GM19438 (cell line): ENCODE measurements at regions not wholly inside any gene's neighbourhood (a gene's known extent, or its start where the extent isn't known, plus 50 kb on each side); places are given as distances from the start of the nearest gene placed in this dataset.
"Not testable (repeated sequence)": the region's sequence is repeated elsewhere in the genome, so short reads cannot be mapped to it uniquely, and the experiment has no call there.

Source experiments
- ATAC-seq: cut with Tn5 transposase; IDR thresholded peaks from one replicate; pipeline ENCODE4 v1.9.1; 2021; ENCODE audit warnings: low read depth; ENCODE audit not compliant: unreplicated experiment

GRCh38 chrX:131356725-131357124 lies 67.6 kb upstream of the IGSF1 start:
- no peak for ATAC-seq

- ATAC-seq, result no peak
Observed at GRCh38 chrX:131359611-131360010, 70.5 kb upstream of the IGSF1 start.

GRCh38 chrX:131365766-131366165 lies 76.7 kb upstream of the IGSF1 start:
- no peak for ATAC-seq

GRCh38 chrX:131366407-131366806 lies 77.3 kb upstream of the IGSF1 start:
- peak; percentile 52 for ATAC-seq

- ATAC-seq, result no peak
Observed at GRCh38 chrX:131388293-131388692, 99.2 kb upstream of the IGSF1 start.

- ATAC-seq, result no peak
Observed at GRCh38 chrX:131392666-131393065, 103.6 kb upstream of the IGSF1 start.

- no peak for ATAC-seq
Observed at GRCh38 chrX:131393426-131393825, 104.3 kb upstream of the IGSF1 start.

- no peak for ATAC-seq
Observed at GRCh38 chrX:131394384-131394783, 105.3 kb upstream of the IGSF1 start.

GRCh38 chrX:131397891-131398290 lies 108.8 kb upstream of the IGSF1 start:
- ATAC-seq, result no peak

GRCh38 chrX:131399678-131400428 lies 110.7 kb upstream of the IGSF1 start:
- ATAC-seq, result no peak

- ATAC-seq, result no peak
Observed at GRCh38 chrX:131402124-131402811, 113.2 kb upstream of the IGSF1 start.

GRCh38 chrX:131405497-131405896 lies 116.4 kb upstream of the IGSF1 start:
- ATAC-seq, result no peak

- no peak for ATAC-seq
Observed at GRCh38 chrX:131424895-131425294, 119.0 kb upstream of the OR13H1 start.

- not testable (repeated sequence) for ATAC-seq
Observed at GRCh38 chrX:131430465-131430864, 113.4 kb upstream of the OR13H1 start.

GRCh38 chrX:131441033-131441432 lies 102.8 kb upstream of the OR13H1 start:
- ATAC-seq, result no peak

GRCh38 chrX:131445955-131446354 lies 97.9 kb upstream of the OR13H1 start:
- no peak for ATAC-seq

- ATAC-seq, result not testable (repeated sequence)
Observed at GRCh38 chrX:131461855-131462254, 82.0 kb upstream of the OR13H1 start.

- not testable (repeated sequence) for ATAC-seq
Observed at GRCh38 chrX:131473809-131474208, 70.1 kb upstream of the OR13H1 start.

GRCh38 chrX:131477498-131477897 lies 66.4 kb upstream of the OR13H1 start:
- ATAC-seq, result no peak
